SK-N-DZ (cell line): ENCODE measurements at regions not wholly inside any gene's neighbourhood (a gene's known extent, or its start where the extent isn't known, plus 50 kb on each side); places are given as distances from the start of the nearest gene placed in this dataset.

Source experiments
- DNase-seq: peaks from one replicate; pipeline ENCODE4 v3.0.0-alpha.2; 2015; ENCODE audit warnings: low spot score

- no peak for DNase-seq
These were observed 401.7 kb upstream of the VWC2 start for GRCh38 chr7:49371771-49372170.

- no peak for DNase-seq
These were observed 396.5 kb upstream of the VWC2 start for GRCh38 chr7:49376817-49377375.

GRCh38 chr7:49386792-49387191 lies 386.6 kb upstream of the VWC2 start:
- DNase-seq = no peak

GRCh38 chr7:49389871-49390479 lies 383.5 kb upstream of the VWC2 start:
- DNase-seq = no peak

GRCh38 chr7:49396229-49396628 lies 377.2 kb upstream of the VWC2 start:
- no peak for DNase-seq

- no peak for DNase-seq
These were observed 375.7 kb upstream of the VWC2 start for GRCh38 chr7:49397750-49398149.

- no peak for DNase-seq
These were observed 375.2 kb upstream of the VWC2 start for GRCh38 chr7:49398236-49398635.

GRCh38 chr7:49398746-49399145 lies 374.7 kb upstream of the VWC2 start:
- no peak for DNase-seq

- no peak for DNase-seq
These were observed 372.4 kb upstream of the VWC2 start for GRCh38 chr7:49400891-49401550.

- DNase-seq = no peak
These were observed 369.6 kb upstream of the VWC2 start for GRCh38 chr7:49403844-49404243.

GRCh38 chr7:49407205-49407604 lies 366.2 kb upstream of the VWC2 start:
- DNase-seq = no peak

- no peak for DNase-seq
These were observed 356.4 kb upstream of the VWC2 start for GRCh38 chr7:49417034-49417433.

GRCh38 chr7:49418963-49419362 lies 354.5 kb upstream of the VWC2 start:
- no peak for DNase-seq

- no peak for DNase-seq
These were observed 350.9 kb upstream of the VWC2 start for GRCh38 chr7:49422564-49422963.

- DNase-seq = no peak
These were observed 349.3 kb upstream of the VWC2 start for GRCh38 chr7:49424109-49424508.

GRCh38 chr7:49425277-49425818 lies 348.1 kb upstream of the VWC2 start:
- DNase-seq = no peak

- DNase-seq = no peak
These were observed 341.2 kb upstream of the VWC2 start for GRCh38 chr7:49432254-49432653.

- no peak for DNase-seq
These were observed 339.6 kb upstream of the VWC2 start for GRCh38 chr7:49433794-49434193.

GRCh38 chr7:49434846-49435245 lies 338.6 kb upstream of the VWC2 start:
- no peak for DNase-seq

- no peak for DNase-seq
These were observed 335.2 kb upstream of the VWC2 start for GRCh38 chr7:49438281-49438680.

- DNase-seq = no peak
These were observed 329.9 kb upstream of the VWC2 start for GRCh38 chr7:49443515-49443914.

GRCh38 chr7:49453486-49453885 lies 320.0 kb upstream of the VWC2 start:
- no peak for DNase-seq

GRCh38 chr7:49479441-49479840 lies 294.0 kb upstream of the VWC2 start:
- DNase-seq = no peak
